HG02759 (cell line): ENCODE measurements at regions not wholly inside any gene's neighbourhood (a gene's known extent, or its start where the extent isn't known, plus 50 kb on each side); places are given as distances from the start of the nearest gene placed in this dataset.

Source experiments
- ATAC-seq: cut with Tn5 transposase; IDR thresholded peaks from one replicate; pipeline ENCODE4 v1.9.1; 2021; ENCODE audit warnings: mild to moderate bottlenecking, moderate library complexity; ENCODE audit not compliant: unreplicated experiment

GRCh38 chr4:144456196-144456595, 189.8 kb upstream of the HHIP start:
- ATAC-seq: no peak

- ATAC-seq: no peak
Observed at GRCh38 chr4:144461906-144462305, 184.1 kb upstream of the HHIP start.

- ATAC-seq: no peak
Observed at GRCh38 chr4:144463236-144463635, 182.7 kb upstream of the HHIP start.

GRCh38 chr4:144463896-144464295, 182.1 kb upstream of the HHIP start:
- no peak for ATAC-seq

- no peak for ATAC-seq
Observed at GRCh38 chr4:144465546-144465945, 180.4 kb upstream of the HHIP start.

GRCh38 chr4:144480068-144480467, 165.9 kb upstream of the HHIP start:
- no peak for ATAC-seq

GRCh38 chr4:144489831-144490230, 156.1 kb upstream of the HHIP start:
- no peak for ATAC-seq

- no peak for ATAC-seq
Observed at GRCh38 chr4:144494280-144494679, 151.7 kb upstream of the HHIP start.

- no peak for ATAC-seq
Observed at GRCh38 chr4:144495944-144496343, 150.0 kb upstream of the HHIP start.

- ATAC-seq: peak; percentile 61
Observed at GRCh38 chr4:144499777-144500176, 146.2 kb upstream of the HHIP start.

GRCh38 chr4:144501231-144501780, 144.7 kb upstream of the HHIP start:
- ATAC-seq: no peak

GRCh38 chr4:144504883-144505282, 141.1 kb upstream of the HHIP start:
- no peak for ATAC-seq

GRCh38 chr4:144507311-144508101, 138.4 kb upstream of the HHIP start:
- no peak for ATAC-seq

- no peak for ATAC-seq
Observed at GRCh38 chr4:144509088-144510015, 136.6 kb upstream of the HHIP start.

GRCh38 chr4:144514736-144515135, 131.2 kb upstream of the HHIP start:
- ATAC-seq: no peak

GRCh38 chr4:144518181-144518895, 127.6 kb upstream of the HHIP start:
- no peak for ATAC-seq

- no peak for ATAC-seq
Observed at GRCh38 chr4:144531841-144532240, 114.1 kb upstream of the HHIP start.

GRCh38 chr4:144547678-144548298, 98.2 kb upstream of the HHIP start:
- peak; percentile 99 for ATAC-seq

- ATAC-seq: no peak
Observed at GRCh38 chr4:144556636-144557035, 89.3 kb upstream of the HHIP start.

GRCh38 chr4:144557404-144557803, 88.6 kb upstream of the HHIP start:
- ATAC-seq: no peak
